ENCODE measurements at regions not wholly inside any gene's neighbourhood (a gene's known extent, or its start where the extent isn't known, plus 50 kb on each side); places are given as distances from the start of the nearest gene placed in this dataset.
"Not testable (repeated sequence)": the region's sequence is repeated elsewhere in the genome, so short reads cannot be mapped to it uniquely, and the experiment has no call there.

DNA sequence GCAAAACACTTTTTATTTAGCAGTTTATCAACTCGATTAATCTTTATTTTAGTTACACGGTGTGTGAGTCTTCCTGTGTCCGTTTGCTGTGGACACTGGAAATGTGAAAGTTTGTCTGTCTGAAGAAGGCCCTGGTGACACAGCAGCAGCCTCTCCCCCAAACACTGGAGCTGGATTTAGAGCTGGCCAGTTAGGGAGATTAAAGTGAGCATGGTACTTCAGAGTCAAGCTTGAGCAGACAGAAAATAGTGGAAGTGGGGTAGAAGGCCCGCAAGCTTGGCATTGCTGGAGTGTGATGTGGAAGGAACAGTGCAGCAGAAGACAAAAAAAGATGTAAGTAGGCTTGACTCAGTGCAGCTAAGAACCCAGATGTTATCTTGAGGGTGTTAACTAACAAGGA lies 85.9 kb downstream of the POM121L12 start:
- TF ChIP-seq EP300 (IDR thresholded peaks at IDR 0.05) (no peak), POLR2AphosphoS5 (IDR thresholded peaks at IDR 0.05) (no peak), POLR2A (IDR thresholded peaks at IDR 0.05) (no peak)
- TF ChIP-seq, protein P1, sequence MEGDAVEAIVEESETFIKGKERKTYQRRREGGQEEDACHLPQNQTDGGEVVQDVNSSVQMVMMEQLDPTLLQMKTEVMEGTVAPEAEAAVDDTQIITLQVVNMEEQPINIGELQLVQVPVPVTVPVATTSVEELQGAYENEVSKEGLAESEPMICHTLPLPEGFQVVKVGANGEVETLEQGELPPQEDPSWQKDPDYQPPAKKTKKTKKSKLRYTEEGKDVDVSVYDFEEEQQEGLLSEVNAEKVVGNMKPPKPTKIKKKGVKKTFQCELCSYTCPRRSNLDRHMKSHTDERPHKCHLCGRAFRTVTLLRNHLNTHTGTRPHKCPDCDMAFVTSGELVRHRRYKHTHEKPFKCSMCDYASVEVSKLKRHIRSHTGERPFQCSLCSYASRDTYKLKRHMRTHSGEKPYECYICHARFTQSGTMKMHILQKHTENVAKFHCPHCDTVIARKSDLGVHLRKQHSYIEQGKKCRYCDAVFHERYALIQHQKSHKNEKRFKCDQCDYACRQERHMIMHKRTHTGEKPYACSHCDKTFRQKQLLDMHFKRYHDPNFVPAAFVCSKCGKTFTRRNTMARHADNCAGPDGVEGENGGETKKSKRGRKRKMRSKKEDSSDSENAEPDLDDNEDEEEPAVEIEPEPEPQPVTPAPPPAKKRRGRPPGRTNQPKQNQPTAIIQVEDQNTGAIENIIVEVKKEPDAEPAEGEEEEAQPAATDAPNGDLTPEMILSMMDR (IDR thresholded peaks at IDR 0.05): no peak
- no peak for ATAC-seq
- Histone ChIP-seq H3K36me3 (no peaks in the 10 kb centered on the region), H3K9me3 (no peaks in the 10 kb centered on the region), H3K27ac (no peak overlapping the region), H3K4me3 (no peak overlapping the region), H3K27me3 (no peaks in the 10 kb centered on the region), H3K4me1 (peaks cover 0 to 8% (median 0%) of the 10 kb centered on the region in 3 donors)
- 84 to 95% methylated on average over 4 of the region's 4 CpGs for WGBS, 2 donors (ENCODE audit: low coverage in 1 of 2)

DNA sequence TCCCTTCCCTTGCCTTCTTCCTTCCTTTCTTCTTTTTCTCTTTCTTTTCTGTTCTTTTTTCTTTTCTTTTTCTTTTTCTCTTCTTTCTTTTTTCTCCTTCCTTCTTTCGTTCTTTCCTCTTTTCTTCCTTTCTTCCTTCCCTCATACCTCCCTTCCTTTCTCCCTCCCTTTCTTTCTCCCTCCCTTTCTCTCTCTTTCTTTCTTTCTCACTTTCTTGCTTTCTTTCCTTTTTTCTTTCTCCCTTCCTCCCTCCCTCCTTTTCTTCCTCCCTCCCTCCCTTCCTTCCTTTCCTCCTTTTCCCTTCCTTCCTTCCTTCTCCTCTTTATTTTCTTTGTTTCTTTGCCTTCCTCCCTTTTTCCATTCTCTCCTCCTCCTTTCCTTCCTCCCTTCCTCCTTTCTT lies 96.3 kb downstream of the POM121L12 start:
- no peaks in the 10 kb centered on the region for H3K27me3 ChIP-seq
- no peak overlapping the region for H3K27ac ChIP-seq
- no peaks in the 10 kb centered on the region for H3K4me1 ChIP-seq
- WGBS, 2 donors (ENCODE audit: low coverage in 1 of 2): 77% methylated on average over 1 of the region's 1 CpG
- TF ChIP-seq POLR2AphosphoS5 (IDR thresholded peaks at IDR 0.05): no peak
- TF ChIP-seq, protein P1 (IDR thresholded peaks at IDR 0.05): no peak
- no peak for ATAC-seq
- H3K36me3 ChIP-seq: no peaks in the 10 kb centered on the region
- no peaks in the 10 kb centered on the region for H3K9me3 ChIP-seq
- no peak overlapping the region for H3K4me3 ChIP-seq

DNA sequence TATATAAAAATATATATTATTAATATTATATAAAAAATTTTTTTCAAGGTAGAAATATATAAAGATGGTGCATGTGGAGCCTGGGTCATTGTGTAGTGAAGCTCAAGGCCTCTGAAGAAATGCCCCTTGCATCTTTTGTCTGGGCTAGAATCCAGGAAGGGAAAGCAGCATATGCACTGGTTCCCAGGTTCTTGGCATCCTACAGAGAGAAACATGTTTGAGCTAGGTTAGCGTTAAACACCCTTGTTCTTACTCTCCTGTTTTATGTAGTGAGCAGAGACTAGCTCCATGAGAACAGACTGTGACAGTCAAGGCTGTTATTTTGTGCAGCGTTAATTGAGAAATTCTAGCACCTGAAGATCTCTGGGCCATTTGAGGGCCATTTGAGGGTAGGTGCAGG lies 116.1 kb downstream of the POM121L12 start:
- no peak for ATAC-seq
- TF ChIP-seq POLR2AphosphoS5 (IDR thresholded peaks at IDR 0.05): no peak
- 89 to 100% methylated on average over 2 of the region's 2 CpGs for WGBS, 2 donors (ENCODE audit: low coverage in 1 of 2)

DNA sequence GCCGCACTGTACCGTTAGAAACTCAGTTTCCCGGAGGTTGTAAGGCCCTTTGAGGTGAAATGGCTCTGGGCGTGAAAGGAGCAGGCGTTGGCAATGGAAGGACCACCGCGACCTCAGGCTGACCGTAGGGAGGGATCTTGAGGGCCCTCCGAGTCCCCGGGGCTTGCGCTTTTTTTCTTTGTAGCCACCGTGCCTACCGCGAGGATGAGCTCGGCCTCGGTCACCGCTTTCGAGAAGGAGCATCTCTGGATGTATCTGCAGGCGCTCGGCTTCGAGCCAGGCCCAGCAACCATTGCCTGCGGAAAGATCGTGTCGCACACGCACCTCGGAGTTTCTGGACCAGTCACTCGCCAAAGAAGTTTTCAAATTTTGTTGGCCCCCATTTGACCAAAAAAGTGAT lies 151.8 kb downstream of the POM121L12 start:
- not testable (repeated sequence) for H3K27me3 ChIP-seq, H3K27ac ChIP-seq, H3K4me1 ChIP-seq, H3K36me3 ChIP-seq, H3K9me3 ChIP-seq, H3K4me3 ChIP-seq, ATAC-seq
- WGBS, 2 donors (ENCODE audit: low coverage in 1 of 2): 80 to 99% methylated on average over 2 to 15 of the region's 27 CpGs

More for the DNA sequence above, 116.1 kb downstream of the POM121L12 start:
- Histone ChIP-seq H3K4me3 (no peak overlapping the region), H3K36me3 (no peaks in the 10 kb centered on the region), H3K4me1 (no peaks in the 10 kb centered on the region), H3K27ac (no peak overlapping the region), H3K9me3 (no peaks in the 10 kb centered on the region), H3K27me3 (no peaks in the 10 kb centered on the region)

DNA sequence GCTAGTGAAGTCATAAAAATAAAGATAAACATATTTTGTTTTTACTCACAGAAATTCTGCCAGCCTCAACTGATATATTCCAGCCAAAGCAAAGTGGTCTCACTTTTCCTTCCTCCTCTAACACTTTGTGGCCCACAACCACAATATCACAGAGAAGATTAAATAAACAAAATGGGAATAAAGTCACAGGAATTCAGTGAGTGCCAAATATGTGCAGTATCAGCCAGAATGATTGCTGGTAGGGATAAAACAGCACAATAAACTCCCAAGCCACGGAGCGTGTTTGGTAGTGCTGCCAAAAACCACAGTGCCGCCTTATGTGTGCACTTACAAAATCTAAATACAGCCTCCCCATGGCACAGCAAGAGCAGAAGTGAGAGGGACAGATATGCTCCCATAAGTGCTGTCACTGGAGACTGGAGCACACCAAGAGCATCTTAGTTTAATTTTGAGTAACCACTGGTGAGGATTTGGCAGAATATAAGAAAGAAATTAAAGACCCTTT lies 155.8 kb downstream of the POM121L12 start:
- WGBS, 2 donors (ENCODE audit: low coverage in 1 of 2): 15% methylated on average over 3 of the region's 3 CpGs; no CpG with 5 or more reads in 1 of the 2 donors
- Histone ChIP-seq H3K4me1 (no peaks in the 10 kb centered on the region), H3K27me3 (no peaks in the 10 kb centered on the region), H3K36me3 (no peaks in the 10 kb centered on the region), H3K9me3 (no peaks in the 10 kb centered on the region), H3K27ac (no peak overlapping the region), H3K4me3 (no peak overlapping the region)
- no peak for ATAC-seq
- no peak for TF ChIP-seq POLR2A (IDR thresholded peaks at IDR 0.05)
- TF ChIP-seq POLR2AphosphoS5 (IDR thresholded peaks at IDR 0.05): no peak
- no peak for TF ChIP-seq EP300 (IDR thresholded peaks at IDR 0.05)
- TF ChIP-seq, protein P1 (IDR thresholded peaks at IDR 0.05): no peak

DNA sequence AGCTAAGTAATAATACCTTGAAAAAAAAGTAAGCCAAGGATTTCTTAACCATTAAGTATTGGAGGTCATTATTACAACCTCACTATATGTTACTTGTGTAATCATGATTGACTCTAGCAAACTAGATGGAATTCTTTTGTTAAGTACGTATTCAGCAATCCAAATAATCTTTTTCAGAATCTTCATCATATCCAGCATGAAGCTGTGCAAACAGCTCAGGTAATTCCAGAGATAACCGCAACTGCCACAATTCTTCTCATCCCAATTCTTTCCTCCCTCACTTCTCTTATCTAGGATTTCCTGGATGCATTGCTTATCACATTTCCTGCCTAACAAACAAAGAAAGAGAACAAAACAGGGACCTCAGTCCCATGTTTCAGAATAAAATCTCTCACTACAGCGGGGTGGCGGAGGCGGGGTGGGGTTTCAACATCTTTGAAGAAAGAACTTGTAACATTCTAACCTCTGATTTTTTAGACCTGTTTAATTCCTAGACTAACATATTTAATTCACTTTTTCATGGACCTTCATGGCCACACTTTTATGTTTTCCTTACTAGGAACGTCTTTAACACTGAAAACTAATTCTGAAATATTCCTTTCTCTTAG lies 156.5 kb downstream of the POM121L12 start:
- Histone ChIP-seq H3K36me3 (no peaks in the 10 kb centered on the region), H3K27ac (no peak overlapping the region), H3K9me3 (no peaks in the 10 kb centered on the region), H3K4me3 (no peak overlapping the region), H3K27me3 (no peaks in the 10 kb centered on the region), H3K4me1 (no peaks in the 10 kb centered on the region)
- WGBS, 2 donors (ENCODE audit: low coverage in 1 of 2): 75 to 77% methylated on average over 6 of the region's 6 CpGs
- no peak for ATAC-seq
- TF ChIP-seq EP300 (IDR thresholded peaks at IDR 0.05) (no peak), POLR2A (IDR thresholded peaks at IDR 0.05) (no peak), POLR2AphosphoS5 (IDR thresholded peaks at IDR 0.05) (no peak)
- TF ChIP-seq, protein P1 (IDR thresholded peaks at IDR 0.05): no peak

Data from gastroesophageal sphincter (tissue), 4 donors.